GM12875 (cell line): ENCODE measurements at regions not wholly inside any gene's neighbourhood (a gene's known extent, or its start where the extent isn't known, plus 50 kb on each side); places are given as distances from the start of the nearest gene placed in this dataset.
A peak's percentile ranks its signal among the peaks of the same experiment; 100 is the strongest.

Experiments
- H3K4me3 ChIP-seq: one replicate; pipeline ENCODE4 v1.5.1; 2011; ENCODE audit warnings: low read depth, low read length, control low read depth
- CTCF ChIP-seq: IDR thresholded peaks from 2 replicates; pipeline ENCODE4 v1.5.1; 2011; ENCODE audit warnings: low read depth, mild to moderate bottlenecking, control low read depth, inconsistent platforms, low read length, moderate library complexity, borderline replicate concordance; ENCODE audit not compliant: insufficient read depth

GRCh38 chr7:17009007-17009719 lies 127.4 kb upstream of the AGR3 start:
- no peak overlapping the region for H3K4me3 ChIP-seq
- TF ChIP-seq CTCF, result peak; percentile 28; the same call in 1 of the 2 replicates

DNA sequence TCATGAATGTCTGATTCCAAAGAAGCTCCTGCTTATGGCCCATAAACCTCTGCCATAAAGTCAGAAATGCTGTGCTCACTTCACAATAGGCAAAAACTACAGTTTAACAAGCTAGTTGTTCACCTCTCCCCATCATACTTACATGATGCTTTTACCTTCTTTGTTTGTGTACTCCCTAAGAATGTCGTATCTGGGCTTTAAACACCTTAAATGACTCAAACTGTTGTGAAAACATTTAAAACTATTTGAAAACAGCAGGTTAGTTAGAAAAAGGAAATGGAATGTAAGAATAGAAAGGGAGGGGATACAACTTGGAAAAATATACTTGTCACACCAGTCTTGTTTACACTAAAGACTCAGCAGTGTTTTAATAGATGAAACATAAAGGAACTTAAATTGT lies 128.2 kb upstream of the AGR3 start:
- no peak for TF ChIP-seq CTCF
- H3K4me3 ChIP-seq, result no peak overlapping the region

- no peak for TF ChIP-seq CTCF
Observed at GRCh38 chr7:17010637-17011300, 129.0 kb upstream of the AGR3 start.

GRCh38 chr7:17013204-17013603 lies 131.4 kb upstream of the AGR3 start:
- TF ChIP-seq CTCF, result no peak
- H3K4me3 ChIP-seq, result no peak overlapping the region

More at GRCh38 chr7:17010637-17011300, 129.0 kb upstream of the AGR3 start:
- H3K4me3 ChIP-seq, result no peak overlapping the region

DNA sequence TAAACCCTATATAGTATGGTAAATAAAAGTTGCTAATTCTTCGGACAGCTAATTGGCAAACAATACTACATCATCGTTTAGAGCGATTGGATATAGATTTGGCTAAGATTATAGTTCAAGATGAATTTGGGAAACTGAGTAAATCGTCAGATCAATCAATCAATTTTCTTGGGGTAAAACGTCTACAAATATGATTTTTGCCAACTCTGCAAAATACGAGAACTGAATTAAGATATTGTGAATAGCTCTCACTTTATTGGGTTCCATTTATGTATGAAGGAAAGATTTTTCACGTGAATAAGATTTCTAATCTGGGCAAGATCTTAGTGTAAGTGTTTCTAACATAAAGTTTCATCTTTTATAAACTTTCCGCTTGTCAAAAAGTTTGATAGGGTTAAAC lies 132.9 kb upstream of the AGR3 start:
- TF ChIP-seq CTCF, result no peak
- H3K4me3 ChIP-seq, result no peak overlapping the region

GRCh38 chr7:17015598-17016031 lies 133.8 kb upstream of the AGR3 start:
- no peak for TF ChIP-seq CTCF
- H3K4me3 ChIP-seq, result no peak overlapping the region
